HCT116 (cell line): ENCODE measurements at regions not wholly inside any gene's neighbourhood (a gene's known extent, or its start where the extent isn't known, plus 50 kb on each side); places are given as distances from the start of the nearest gene placed in this dataset.

ENCODE experiments used
- ATAC-seq: fragments of 200-7000 bp; cut with Tn5 transposase; 2 replicates; pipeline ENCODE4 v1.9.1; 2020; ENCODE audit warnings: mild to moderate bottlenecking, moderate library complexity
- BruUV-seq: library from RNA; stranded (reverse); fragments of 400-500 nt; replicated peaks from 2 replicates; lab custom pipeline; 2021; lab: Mats Ljungman, UMichigan
- CTCF ChIA-PET: fragments of 300-600 bp; sonication (Branson Sonifier 250); formaldehyde crosslinking; loops from one replicate; lab custom pipeline; 2021; ENCODE audit warnings: antibody characterized with exemption; lab: Charles Lee
- POLR2A ChIA-PET: fragments of 300-600, 350-600 bp; sonication (Branson Sonifier 250); formaldehyde crosslinking; loops from one replicate; lab custom pipeline; 2021; ENCODE audit warnings: antibody characterized with exemption; lab: Charles Lee
- RAD21 ChIA-PET, 2 experiments: fragments of 300-600 bp; sonication (Branson Sonifier 250); formaldehyde crosslinking; loops; one replicate each; lab custom pipeline; 2023; ENCODE audit warnings: low total read pairs in 2 of 2; ENCODE audit not compliant: uncharacterized antibody in 2 of 2, unreplicated experiment in 2 of 2, low non-redundant PET in 1 of 2; lab: Charles Lee
- DNase-seq: peaks from one replicate; pipeline ENCODE4 v3.0.0-alpha.2; 2010; ENCODE audit warnings: low read depth, low spot score
- H2AFZ ChIP-seq: fragments of 200-600 bp; shearing (Covaris generic), sonication (generic); 2 replicates; pipeline ENCODE4 v1.6.1; 2017; ENCODE audit warnings: low read depth, mixed run types, mixed read lengths, antibody characterized with exemption, low read length; ENCODE audit not compliant: poor library complexity, severe bottlenecking
- H3K27ac ChIP-seq: 2 replicates; pipeline ENCODE4 v1.5.1; 2012; ENCODE audit warnings: low read depth, low read length
- H3K27me3 ChIP-seq: fragments of 200-600 bp; sonication (generic); 2 replicates; pipeline ENCODE4 v1.6.1; 2016; ENCODE audit warnings: mixed run types, low read length, mixed read lengths; ENCODE audit not compliant: insufficient read depth
- H3K36me3 ChIP-seq, 2 experiments: fragments of 200-500 bp in 1 of 2; fragments of 200-600 bp in 1 of 2; sonication (Bioruptor generic) in 1 of 2; sonication (generic) in 1 of 2; 2 replicates each; pipeline versions ENCODE4 v1.5.1 to v1.6.1; 2014 to 2016; ENCODE audit warnings: low read length in 2 of 2, inconsistent platforms in 1 of 2, mixed read lengths in 1 of 2, mixed run types in 1 of 2; ENCODE audit not compliant: insufficient read depth in 2 of 2, control insufficient read depth in 1 of 2
- H3K4me1 ChIP-seq, 2 experiments: fragments of 200-600 bp in 1 of 2; sonication (generic) in 1 of 2; 2 replicates each; pipeline versions ENCODE4 v1.5.1 to v1.6.1; 2012 to 2017; ENCODE audit warnings: low read length in 2 of 2, inconsistent platforms in 1 of 2, mild to moderate bottlenecking in 1 of 2, mixed read lengths in 1 of 2, mixed run types in 1 of 2, moderate library complexity in 1 of 2; ENCODE audit not compliant: insufficient read depth in 2 of 2, control insufficient read depth in 1 of 2
- H3K4me2 ChIP-seq: fragments of 200-600 bp; sonication (generic); 2 replicates; pipeline ENCODE4 v1.6.1; 2017; ENCODE audit warnings: mixed run types, low read length, mixed read lengths
- H3K4me3 ChIP-seq, 2 experiments: fragments of 200-600 bp in 1 of 2; sonication (generic) in 1 of 2; replicated peaks in 1 of 2; 2 replicates each; pipeline ENCODE4 v1.5.1; 2011 to 2016; ENCODE audit warnings: low read length in 2 of 2, control low read depth in 1 of 2, low read depth in 1 of 2, mild to moderate bottlenecking in 1 of 2, mixed read lengths in 1 of 2, mixed run types in 1 of 2
- H3K79me2 ChIP-seq: fragments of 200-600 bp; sonication (generic); 2 replicates; pipeline ENCODE4 v1.6.1; 2017; ENCODE audit warnings: mild to moderate bottlenecking, mixed run types, low read length, moderate library complexity, mixed read lengths; ENCODE audit not compliant: insufficient read depth
- H3K9ac ChIP-seq: fragments of 200-600 bp; sonication (generic); 2 replicates; pipeline ENCODE4 v1.6.1; 2016; ENCODE audit warnings: low read length, mixed read lengths
- H3K9me2 ChIP-seq: fragments of 200-600 bp; sonication (generic), shearing (Covaris generic); 2 replicates; pipeline ENCODE4 v1.6.1; 2017; ENCODE audit warnings: mixed run types, mild to moderate bottlenecking, moderate library complexity; ENCODE audit not compliant: insufficient read depth
- H3K9me3 ChIP-seq, 2 experiments: fragments of 200-500 bp in 1 of 2; fragments of 200-600 bp in 1 of 2; sonication (Bioruptor generic) in 1 of 2; sonication (generic) in 1 of 2; 2 replicates each; pipeline ENCODE4 v1.6.1; 2014 to 2017; ENCODE audit warnings: low read length in 2 of 2, mixed read lengths in 2 of 2, inconsistent platforms in 1 of 2, low read depth in 1 of 2, mild to moderate bottlenecking in 1 of 2, mixed run types in 1 of 2, moderate library complexity in 1 of 2; ENCODE audit not compliant: control insufficient read depth in 1 of 2, insufficient read depth in 1 of 2
- H4K20me1 ChIP-seq: fragments of 200-600 bp; sonication (generic), shearing (Covaris generic); 2 replicates; pipeline ENCODE4 v1.6.1; 2017; ENCODE audit warnings: mixed run types, mild to moderate bottlenecking, moderate library complexity; ENCODE audit not compliant: insufficient read depth
- CEBPB ChIP-seq: IDR thresholded peaks from 2 replicates; pipeline ENCODE4 v1.6.1; 2012; ENCODE audit warnings: low read depth
- CTCF ChIP-seq, 3 experiments: fragments of 200-600 bp in 1 of 3; sonication (generic) in 1 of 3; IDR thresholded peaks in 2 of 3; conservative IDR thresholded peaks in 1 of 3; 2 replicates each; pipeline ENCODE4 v1.5.1; 2012 to 2017; ENCODE audit warnings: low read depth in 2 of 3, low read length in 2 of 3, antibody characterized with exemption in 1 of 3, borderline replicate concordance in 1 of 3, control low read depth in 1 of 3, mild to moderate bottlenecking in 1 of 3, mixed read lengths in 1 of 3, mixed run types in 1 of 3, moderate library complexity in 1 of 3; ENCODE audit not compliant: insufficient read depth in 1 of 3
- EGR1 ChIP-seq: IDR thresholded peaks from 2 replicates; pipeline ENCODE4 v1.6.1; 2012; ENCODE audit warnings: low read depth
- ELF1 ChIP-seq: IDR thresholded peaks from 2 replicates; pipeline ENCODE4 v1.6.1; 2012; ENCODE audit warnings: low read depth, borderline replicate concordance
- EZH2phosphoT487 ChIP-seq: fragments of 200-600 bp; IDR thresholded peaks from 2 replicates; pipeline ENCODE4 v1.6.1; 2018; ENCODE audit warnings: antibody characterized with exemption, borderline replicate concordance
- FOSL1 ChIP-seq: IDR thresholded peaks from 2 replicates; pipeline ENCODE4 v1.6.1; 2012; ENCODE audit warnings: low read depth
- MAX ChIP-seq: IDR thresholded peaks from 2 replicates; pipeline ENCODE4 v1.6.1; 2012
- POLR2A ChIP-seq: IDR thresholded peaks from 2 replicates; pipeline ENCODE4 v1.7.0; 2011; ENCODE audit warnings: borderline replicate concordance; ENCODE audit not compliant: insufficient read depth, insufficient read length; ENCODE audit errors: extremely low read depth
- POLR2AphosphoS5 ChIP-seq: IDR thresholded peaks from 2 replicates; pipeline ENCODE4 v1.6.1; 2011; ENCODE audit warnings: mild to moderate bottlenecking, low read depth, low read length, moderate library complexity
- RAD21 ChIP-seq: IDR thresholded peaks from 2 replicates; pipeline ENCODE4 v1.6.1; 2012; ENCODE audit warnings: low read depth, mild to moderate bottlenecking
- SIN3A ChIP-seq: IDR thresholded peaks from 2 replicates; pipeline ENCODE4 v1.6.1; 2012; ENCODE audit warnings: low read depth
- SP1 ChIP-seq: IDR thresholded peaks from 2 replicates; pipeline ENCODE4 v1.6.1; 2012; ENCODE audit warnings: low read depth
- TCF7L2 ChIP-seq: IDR thresholded peaks from 2 replicates; pipeline ENCODE4 v1.7.0; 2011; ENCODE audit warnings: borderline replicate concordance, inconsistent platforms; ENCODE audit not compliant: insufficient read depth, insufficient read length; ENCODE audit errors: extremely low read depth
- YY1 ChIP-seq: IDR thresholded peaks from 2 replicates; pipeline ENCODE4 v1.6.1; 2011; ENCODE audit warnings: low read length, low read depth, moderate library complexity, mild to moderate bottlenecking; ENCODE audit not compliant: insufficient replicate concordance; ENCODE audit errors: extremely low read depth
- ZNF274 ChIP-seq: fragments of 200-500 bp; sonication (Bioruptor generic); IDR thresholded peaks from 2 replicates; pipeline ENCODE4 v1.6.1; 2014; ENCODE audit warnings: mild to moderate bottlenecking, low read depth, low read length, inconsistent platforms
- intact Hi-C: fragments of 100-400 bp; cut with micrococcal nuclease; formaldehyde crosslinking; loops from 2 replicates; pipeline ENCODE4 v1.10.0; 2022
- TF ChIP-seq, protein P1 (sequence below): IDR thresholded peaks from 2 replicates; pipeline ENCODE4 v1.6.1; 2011; ENCODE audit warnings: mild to moderate bottlenecking, low read length, moderate library complexity; ENCODE audit not compliant: insufficient replicate concordance; ENCODE audit errors: extremely low read depth
- TF ChIP-seq, protein P2 (sequence below): IDR thresholded peaks from 2 replicates; pipeline ENCODE4 v1.6.1; 2012; ENCODE audit warnings: low read depth
- TF ChIP-seq, protein P3 (sequence below): IDR thresholded peaks from 2 replicates; pipeline ENCODE4 v1.6.1; 2012

- no TSS peak for BruUV-seq
- no peak overlapping the region for H3K27ac ChIP-seq
- TF ChIP-seq CEBPB (no peak), POLR2A (no peak), SP1 (no peak), ELF1 (no peak), EZH2phosphoT487 (no peak), RAD21 (no peak), POLR2AphosphoS5 (no peak), TCF7L2 (no peak), FOSL1 (no peak), CTCF (IDR thresholded peaks at IDR 0.05 in 2 of 3, conservative IDR thresholded peaks at IDR 0.05 in 1 of 3; ENCODE audit: borderline replicate concordance in 1 of 3, insufficient read depth in 1 of 3, low read depth in 2 of 3, low read length in 2 of 3) (no peak), EGR1 (no peak), MAX (no peak), SIN3A (no peak), ZNF274 (no peak), YY1 (no peak)
- TF ChIP-seq, protein P1, sequence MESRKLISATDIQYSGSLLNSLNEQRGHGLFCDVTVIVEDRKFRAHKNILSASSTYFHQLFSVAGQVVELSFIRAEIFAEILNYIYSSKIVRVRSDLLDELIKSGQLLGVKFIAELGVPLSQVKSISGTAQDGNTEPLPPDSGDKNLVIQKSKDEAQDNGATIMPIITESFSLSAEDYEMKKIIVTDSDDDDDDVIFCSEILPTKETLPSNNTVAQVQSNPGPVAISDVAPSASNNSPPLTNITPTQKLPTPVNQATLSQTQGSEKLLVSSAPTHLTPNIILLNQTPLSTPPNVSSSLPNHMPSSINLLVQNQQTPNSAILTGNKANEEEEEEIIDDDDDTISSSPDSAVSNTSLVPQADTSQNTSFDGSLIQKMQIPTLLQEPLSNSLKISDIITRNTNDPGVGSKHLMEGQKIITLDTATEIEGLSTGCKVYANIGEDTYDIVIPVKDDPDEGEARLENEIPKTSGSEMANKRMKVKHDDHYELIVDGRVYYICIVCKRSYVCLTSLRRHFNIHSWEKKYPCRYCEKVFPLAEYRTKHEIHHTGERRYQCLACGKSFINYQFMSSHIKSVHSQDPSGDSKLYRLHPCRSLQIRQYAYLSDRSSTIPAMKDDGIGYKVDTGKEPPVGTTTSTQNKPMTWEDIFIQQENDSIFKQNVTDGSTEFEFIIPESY: no peak
- TF ChIP-seq, protein P2, sequence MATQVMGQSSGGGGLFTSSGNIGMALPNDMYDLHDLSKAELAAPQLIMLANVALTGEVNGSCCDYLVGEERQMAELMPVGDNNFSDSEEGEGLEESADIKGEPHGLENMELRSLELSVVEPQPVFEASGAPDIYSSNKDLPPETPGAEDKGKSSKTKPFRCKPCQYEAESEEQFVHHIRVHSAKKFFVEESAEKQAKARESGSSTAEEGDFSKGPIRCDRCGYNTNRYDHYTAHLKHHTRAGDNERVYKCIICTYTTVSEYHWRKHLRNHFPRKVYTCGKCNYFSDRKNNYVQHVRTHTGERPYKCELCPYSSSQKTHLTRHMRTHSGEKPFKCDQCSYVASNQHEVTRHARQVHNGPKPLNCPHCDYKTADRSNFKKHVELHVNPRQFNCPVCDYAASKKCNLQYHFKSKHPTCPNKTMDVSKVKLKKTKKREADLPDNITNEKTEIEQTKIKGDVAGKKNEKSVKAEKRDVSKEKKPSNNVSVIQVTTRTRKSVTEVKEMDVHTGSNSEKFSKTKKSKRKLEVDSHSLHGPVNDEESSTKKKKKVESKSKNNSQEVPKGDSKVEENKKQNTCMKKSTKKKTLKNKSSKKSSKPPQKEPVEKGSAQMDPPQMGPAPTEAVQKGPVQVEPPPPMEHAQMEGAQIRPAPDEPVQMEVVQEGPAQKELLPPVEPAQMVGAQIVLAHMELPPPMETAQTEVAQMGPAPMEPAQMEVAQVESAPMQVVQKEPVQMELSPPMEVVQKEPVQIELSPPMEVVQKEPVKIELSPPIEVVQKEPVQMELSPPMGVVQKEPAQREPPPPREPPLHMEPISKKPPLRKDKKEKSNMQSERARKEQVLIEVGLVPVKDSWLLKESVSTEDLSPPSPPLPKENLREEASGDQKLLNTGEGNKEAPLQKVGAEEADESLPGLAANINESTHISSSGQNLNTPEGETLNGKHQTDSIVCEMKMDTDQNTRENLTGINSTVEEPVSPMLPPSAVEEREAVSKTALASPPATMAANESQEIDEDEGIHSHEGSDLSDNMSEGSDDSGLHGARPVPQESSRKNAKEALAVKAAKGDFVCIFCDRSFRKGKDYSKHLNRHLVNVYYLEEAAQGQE: no peak
- TF ChIP-seq, protein P3, sequence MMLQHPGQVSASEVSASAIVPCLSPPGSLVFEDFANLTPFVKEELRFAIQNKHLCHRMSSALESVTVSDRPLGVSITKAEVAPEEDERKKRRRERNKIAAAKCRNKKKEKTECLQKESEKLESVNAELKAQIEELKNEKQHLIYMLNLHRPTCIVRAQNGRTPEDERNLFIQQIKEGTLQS: no peak
- TF ChIP-seq, all 23 proteins: peak for 0
- no peaks in the 10 kb centered on the region for H3K4me1 ChIP-seq
- H4K20me1 ChIP-seq: no peaks in the 10 kb centered on the region
- H2AFZ ChIP-seq: no peak overlapping the region
- no peaks in the 10 kb centered on the region for H3K79me2 ChIP-seq
- ChIA-PET POLR2A (no interaction called here), RAD21 (no interaction called here), CTCF (no interaction called here)
- intact Hi-C loops: no loop called here
- no peak overlapping the region for H3K9ac ChIP-seq
- H3K36me3 ChIP-seq: no peaks in the 10 kb centered on the region
- no peaks in the 10 kb centered on the region for H3K27me3 ChIP-seq
- no peak overlapping the region for H3K4me3 ChIP-seq
- ATAC-seq: no peak
- H3K9me3 ChIP-seq: no peaks in the 10 kb centered on the region
- H3K9me2 ChIP-seq: no peaks in the 10 kb centered on the region
- H3K4me2 ChIP-seq: no peak overlapping the region
- no peak for DNase-seq
Observed at GRCh38 chr4:14810568-14810967, 191.7 kb upstream of the CPEB2 start.
